Stimulated activated CD8-positive, alpha-beta memory T cell treated with anti-CD3 and anti-CD28 coated beads, Interleukin-15, amount 100 ng/mL, for 48 hours (primary cell): ENCODE measurements at regions not wholly inside any gene's neighbourhood (a gene's known extent, or its start where the extent isn't known, plus 50 kb on each side); places are given as distances from the start of the nearest gene placed in this dataset.

Source experiments
- DNase-seq, 2 donors: peaks; one replicate each; pipeline ENCODE4 v3.0.0-alpha.2; 2020; ENCODE audit warnings: low read depth in 2 of 2

DNA sequence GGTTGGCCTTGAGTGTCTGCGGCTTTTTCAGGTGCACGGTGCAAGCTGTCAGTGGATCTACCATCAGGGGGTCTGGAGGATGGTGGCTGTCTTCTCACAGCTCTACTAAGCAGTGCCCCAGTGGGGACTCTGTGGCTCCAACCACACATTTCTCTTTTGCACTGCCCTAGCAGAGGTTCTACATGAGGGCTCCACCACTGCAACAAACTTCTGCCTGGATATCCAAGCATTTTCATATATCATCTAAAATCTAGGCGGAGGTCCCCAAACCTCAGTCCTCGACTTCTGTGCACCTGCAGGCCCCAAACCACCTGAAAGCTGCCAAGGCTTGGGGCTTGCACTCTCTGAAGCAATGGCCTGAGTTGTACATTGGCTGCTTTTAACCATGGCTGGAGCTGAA is 601.5 kb downstream of the MTRR start:
- DNase-seq, result no peak

DNA sequence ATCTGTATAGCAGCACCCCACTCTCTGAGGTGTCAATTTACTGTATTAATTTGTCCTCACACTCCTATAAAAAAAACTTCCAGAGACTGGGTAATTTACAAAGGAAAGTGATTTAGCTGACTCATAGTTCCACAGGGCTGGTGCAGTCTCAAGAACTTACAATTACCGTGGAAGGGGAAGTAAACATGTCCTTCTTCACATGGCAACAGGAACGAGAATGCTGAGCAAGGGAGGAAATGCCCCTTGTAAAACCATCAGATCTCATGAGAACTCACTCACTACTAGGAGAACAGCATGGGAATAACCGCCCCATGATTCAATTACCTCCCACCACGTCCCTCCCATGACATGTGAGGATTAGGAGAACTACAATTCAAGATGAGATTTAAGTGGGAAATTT is 602.6 kb downstream of the MTRR start:
- no peak for DNase-seq

DNA sequence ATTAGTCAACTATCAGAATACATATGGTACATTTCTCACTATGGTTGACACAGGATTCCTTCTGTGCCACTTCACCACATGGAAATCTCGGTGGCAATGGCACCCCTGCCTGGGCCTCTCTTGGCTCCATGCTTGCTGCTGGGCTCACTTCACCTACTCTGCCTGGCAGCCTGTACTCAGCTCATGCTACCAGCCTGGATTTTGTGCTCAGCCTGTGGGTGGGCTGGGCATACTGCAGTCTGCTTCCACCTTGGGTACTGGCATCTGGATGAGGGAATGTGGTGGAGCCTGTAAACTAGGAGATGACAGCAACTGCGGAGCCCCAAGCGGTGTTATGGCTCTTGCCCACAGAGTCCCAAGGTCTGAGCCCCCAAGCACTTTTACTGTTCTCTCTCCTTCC is 604.1 kb downstream of the MTRR start:
- no peak for DNase-seq

DNA sequence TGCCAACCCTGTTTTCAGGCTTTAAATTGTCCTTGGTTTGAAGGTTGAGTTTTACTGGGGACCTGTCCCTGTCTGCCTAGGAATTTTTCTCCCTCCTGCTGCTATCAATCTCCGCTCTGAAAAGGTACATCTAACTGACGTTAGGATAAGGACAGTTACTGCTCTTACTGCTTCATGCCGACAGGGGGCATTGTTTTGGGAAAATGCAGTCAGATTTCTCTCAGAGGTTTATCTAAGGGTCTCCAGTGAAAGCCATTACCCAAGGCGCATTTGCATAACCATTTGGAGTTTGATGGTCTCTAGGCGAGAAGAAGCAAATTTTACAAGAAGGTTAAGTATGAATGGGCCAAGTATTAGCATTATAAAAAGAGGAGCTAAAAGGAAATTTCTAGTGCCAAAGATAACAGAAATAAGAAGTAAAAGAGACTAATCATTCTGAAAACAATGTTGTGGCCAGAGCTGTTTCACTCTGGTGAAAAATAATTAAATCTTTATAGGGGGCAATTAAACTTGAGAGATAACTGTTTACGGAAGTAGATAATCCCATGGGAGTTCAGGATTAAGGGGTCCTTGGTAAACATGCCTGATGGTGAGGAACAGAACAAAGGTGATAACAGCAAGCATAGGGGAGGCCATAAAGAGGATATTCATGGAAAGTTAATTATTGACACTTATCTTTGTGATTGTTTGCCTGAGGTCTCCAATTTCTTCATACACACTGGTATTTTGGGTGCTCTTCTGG is 605.0 kb downstream of the MTRR start:
- no peak for DNase-seq

DNA sequence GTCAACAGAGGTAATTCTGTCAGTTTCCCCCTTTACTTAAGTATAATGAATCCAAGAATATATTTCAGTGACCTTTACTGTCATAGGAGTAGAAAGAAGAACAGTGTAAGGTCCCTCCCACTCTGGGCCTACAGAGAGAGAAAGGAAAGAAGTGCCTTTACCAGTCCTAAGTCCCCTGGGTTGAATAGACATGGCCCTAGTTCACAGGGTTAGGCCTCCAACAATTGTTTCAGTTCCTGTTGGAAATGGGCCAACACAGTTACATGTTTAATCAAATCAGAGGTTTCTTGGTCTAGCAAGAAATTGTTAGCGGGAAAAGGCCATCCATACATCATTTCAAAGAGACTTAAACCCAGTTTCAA is 605.6 kb downstream of the MTRR start:
- no peak for DNase-seq

DNA sequence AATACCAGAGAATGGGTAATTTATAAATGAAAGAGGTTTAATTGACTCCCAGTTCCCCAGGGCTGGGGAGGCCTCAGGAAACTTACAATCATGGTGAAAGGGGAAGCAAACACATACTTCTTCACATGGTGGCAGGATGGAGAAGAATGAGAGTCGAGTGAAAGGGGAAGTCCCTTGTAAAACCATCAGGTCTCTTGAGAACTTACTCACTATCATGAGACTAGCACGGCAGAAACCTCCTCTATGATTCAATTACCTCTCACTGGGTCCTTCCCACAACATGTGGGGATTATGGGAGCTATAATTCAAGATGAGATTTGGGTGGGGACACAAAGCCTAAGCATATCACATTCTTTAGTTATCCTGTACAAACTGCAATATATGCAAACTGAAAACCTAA is 609.4 kb downstream of the MTRR start:
- DNase-seq, result no peak

DNA sequence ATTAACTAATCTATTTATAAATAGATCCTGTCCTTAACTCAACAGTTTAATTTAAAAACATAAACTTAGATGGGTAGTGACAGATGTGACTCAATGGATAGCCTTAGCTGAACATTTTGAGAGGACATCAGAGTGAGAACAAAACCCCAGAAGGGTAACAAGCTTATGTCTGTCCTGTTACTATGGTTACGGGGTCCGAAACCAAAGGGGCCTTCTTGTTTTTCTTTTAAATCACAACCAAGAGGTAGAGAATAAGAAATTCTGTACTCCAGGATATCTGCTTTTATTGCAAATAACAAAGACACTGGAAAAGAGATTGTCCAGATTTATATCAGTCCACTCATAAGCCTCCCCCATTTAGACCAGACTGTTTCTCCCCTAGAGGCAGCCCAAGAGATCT is 612.1 kb downstream of the MTRR start:
- DNase-seq, result no peak

DNA sequence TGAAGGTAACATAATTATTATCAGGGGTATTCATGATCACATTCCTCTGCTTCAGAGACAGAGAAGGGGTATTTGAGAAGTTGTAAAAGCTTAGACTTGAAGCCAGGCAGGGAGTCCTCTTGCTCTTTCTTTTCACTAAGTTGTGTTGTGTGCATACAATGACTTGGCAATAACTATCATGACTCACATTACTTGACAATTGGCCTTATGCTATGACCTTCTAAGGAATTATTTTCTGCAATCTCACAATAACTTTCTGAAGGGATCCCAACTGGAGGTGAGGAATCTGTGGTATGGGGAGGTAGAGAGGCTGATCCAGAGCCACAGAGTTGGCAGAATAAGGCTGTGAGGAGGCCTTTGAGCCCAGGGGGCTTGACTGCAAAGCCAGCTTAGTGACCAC is 622.3 kb downstream of the MTRR start:
- no peak for DNase-seq

DNA sequence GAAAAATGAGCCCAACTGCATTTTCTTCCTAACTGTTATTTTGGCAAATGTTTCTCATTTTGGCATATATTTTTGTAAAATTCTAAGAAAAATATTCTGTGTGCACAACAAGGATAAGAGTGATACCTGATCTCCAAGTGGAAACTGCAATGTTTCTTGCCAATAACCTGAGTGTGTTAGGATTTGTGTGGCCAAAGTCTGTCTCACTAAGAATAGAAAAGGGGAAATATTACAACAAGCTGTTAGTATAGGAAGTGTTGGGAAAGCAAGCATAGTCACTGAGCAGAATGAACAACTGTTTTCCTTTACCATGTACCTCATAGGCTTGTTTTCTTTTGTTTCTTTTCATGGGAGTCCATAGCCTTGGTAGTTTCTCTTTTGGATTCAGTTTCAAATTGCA is 624.2 kb downstream of the MTRR start:
- no peak for DNase-seq

DNA sequence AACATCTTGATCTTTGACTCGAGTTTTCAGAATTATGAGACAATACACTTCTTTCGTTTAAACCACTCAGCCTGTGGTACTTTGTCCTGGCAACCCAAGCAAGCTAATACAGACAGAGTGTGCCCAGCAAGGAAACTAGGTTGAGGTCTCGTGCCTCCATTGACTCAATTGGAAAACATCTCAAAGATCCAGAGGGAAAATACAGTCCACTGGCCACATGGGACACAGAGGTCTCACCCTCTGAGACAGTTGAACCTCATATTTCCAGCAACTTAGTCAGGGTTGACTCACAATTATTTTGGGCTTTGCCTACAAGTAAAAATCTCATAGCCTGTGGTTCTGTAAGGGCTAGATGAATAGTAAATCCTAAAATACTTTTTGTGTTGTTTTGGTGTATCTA is 631.5 kb downstream of the MTRR start:
- DNase-seq, result no peak

DNA sequence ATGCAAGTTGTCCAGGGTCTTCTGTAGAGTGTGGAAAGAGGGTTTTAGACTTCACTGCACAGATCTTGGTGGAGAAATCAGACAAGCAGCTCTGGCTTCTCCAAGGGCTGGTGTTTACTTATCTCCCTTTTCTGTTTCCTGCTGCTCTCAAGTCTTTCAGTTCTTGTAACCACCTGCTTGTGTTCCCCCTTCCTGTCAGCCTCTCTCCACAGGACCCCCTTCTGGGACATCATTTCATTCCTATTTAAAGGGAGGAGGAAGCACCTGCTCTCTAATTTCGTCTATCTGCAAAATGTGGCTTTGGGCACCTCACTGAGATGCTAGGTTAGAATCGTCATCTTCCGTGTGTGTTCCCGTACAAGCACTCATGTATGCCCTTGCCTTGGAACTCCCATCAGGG is 636.2 kb downstream of the MTRR start:
- no peak for DNase-seq

DNA sequence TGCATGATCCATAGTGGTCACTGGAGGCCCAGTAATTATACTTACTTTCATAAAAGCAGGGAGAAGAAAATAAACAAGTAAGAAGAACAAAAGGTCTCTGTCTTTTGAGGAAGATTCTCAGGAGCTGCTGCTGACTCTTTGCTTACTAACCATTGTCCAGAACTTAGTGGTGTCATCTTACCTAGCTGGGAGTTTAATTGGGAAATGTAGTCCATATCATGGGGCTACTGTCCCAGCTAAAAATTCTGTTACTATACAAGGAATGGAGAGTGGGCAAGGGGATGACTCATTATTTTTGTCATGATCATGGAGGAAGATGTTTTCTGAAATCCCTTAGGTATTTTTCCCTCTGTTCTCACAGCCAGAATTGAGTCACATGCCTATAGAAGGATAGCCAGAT is 639.3 kb downstream of the MTRR start:
- no peak for DNase-seq

DNA sequence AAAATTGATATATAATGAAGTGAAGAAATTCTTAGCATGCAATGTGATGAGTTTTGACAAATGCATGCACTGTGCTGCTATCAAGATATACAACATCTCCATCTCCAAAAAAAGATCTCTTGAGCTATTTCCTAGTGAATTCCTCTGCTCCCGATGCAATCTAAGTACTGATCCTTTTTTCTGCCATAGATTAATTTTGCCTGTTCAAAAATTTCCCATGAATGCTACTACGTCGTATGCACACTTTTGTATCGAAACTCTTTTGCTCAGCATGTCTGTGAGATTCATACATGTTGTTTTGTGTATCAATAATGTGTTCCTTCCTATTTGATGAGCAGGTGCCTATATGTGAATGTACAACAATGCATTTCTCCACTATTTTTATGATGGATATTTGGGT is 647.4 kb downstream of the MTRR start:
- no peak for DNase-seq

DNA sequence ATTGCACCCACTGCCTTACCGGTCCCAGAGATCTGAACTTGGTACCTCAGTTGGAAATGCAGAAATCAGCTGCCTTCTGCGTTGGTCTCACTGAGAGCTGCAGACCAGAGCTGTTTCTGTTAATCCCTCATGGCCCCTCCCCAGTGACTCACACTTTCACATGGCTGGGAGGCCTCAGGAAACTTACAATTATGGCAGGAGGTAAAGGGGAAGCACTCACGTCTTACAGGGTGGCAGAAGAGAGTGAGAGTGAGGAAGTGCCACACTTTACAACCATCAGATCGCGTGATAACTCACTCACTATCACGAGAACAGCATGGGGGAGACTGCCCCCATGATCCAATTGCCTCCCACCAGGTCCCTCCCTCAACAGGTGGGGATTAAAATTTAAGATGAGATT is 648.5 kb downstream of the MTRR start:
- no peak for DNase-seq

DNA sequence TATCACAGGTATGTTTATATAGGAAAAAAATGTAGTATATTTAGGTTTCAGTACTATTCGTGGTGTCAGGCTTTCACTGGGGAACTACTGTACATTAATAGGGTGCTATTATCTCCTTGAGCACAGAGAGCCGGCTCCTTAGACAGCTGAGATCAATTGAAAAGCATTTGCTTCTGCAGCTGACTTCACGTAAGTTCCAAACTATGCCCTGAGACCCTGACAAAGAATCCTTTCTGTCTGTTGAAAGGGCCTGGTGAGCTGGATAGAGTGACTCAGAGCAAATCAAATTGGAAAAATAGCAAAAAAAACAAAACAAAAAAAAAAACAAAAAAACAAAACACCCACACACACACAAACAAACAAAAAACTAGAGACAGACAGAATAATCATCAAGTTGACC is 652.0 kb downstream of the MTRR start:
- DNase-seq, result no peak

DNA sequence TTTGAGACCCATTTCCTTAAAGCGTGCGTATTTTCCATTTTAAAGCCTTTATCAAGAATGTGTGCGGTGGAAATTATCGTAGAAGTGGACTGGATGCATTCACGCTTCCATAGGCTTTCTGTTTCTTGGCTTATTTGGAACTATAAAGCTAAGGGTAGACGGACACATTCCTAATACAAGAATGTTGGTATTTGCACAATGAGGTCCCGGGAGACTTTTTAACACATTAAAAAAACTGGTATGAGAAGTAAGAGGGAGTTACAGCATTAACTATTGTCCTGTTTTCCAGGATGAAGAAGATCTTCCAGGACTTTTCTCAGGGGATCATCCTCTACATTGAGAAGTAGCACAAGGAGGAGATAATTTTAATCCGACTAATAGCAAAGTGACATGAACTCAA is 653.0 kb downstream of the MTRR start:
- DNase-seq, result no peak

DNA sequence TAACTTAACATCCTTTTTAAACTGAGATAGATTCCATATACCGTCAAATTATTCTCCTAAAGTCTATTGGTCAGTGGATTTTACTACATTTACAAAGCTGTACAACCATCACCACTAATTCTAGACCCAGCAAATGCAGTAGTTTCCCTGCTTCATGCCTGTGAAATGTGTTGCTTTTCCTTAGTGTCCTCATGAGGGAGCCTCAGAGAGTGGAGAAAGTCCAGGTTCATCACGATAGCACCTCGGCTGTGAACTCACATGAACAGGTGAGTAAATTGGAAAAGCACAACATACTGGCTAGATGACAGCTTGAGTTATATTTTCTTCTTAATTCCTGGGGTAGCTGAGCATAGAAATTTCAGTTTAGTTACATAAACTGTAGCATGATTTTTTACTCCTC is 653.7 kb downstream of the MTRR start:
- DNase-seq, result no peak

DNA sequence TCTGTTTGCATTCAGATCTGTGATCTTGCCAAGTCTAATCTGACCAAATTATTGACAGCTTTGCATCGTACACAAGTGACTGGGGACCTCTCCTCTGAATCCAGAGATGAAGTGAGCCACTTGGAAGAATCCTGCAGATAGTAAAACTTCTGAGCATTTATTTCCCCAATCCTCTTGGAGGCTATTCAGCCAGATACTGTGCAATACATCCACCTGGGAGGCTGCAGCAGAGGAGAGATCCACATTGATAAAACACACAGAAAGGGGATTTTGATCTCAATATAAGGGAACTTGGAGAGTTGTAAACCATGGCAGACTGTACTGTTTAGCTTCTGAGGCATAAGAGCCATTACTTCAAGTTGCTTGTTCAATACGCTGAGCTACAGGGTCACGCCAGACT is 654.6 kb downstream of the MTRR start:
- no peak for DNase-seq

DNA sequence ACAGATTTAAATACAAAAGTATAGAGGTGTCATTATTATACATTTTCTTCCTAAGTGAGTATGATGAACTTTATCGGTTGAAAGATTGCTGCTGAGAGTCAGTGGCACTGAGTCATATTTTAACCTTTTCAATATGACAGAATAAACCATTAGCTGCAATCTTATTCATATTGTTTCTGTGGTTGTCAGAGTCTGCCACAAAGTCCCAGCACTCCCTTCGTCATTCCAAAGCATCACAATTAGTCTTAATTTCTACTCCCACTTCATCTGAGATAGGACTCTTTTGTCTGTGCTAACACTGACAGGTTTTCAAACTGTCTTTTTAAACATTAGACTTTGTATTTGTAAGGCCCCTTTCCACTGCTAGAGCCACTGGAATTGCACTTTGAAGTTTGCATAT is 656.9 kb downstream of the MTRR start:
- no peak for DNase-seq

DNA sequence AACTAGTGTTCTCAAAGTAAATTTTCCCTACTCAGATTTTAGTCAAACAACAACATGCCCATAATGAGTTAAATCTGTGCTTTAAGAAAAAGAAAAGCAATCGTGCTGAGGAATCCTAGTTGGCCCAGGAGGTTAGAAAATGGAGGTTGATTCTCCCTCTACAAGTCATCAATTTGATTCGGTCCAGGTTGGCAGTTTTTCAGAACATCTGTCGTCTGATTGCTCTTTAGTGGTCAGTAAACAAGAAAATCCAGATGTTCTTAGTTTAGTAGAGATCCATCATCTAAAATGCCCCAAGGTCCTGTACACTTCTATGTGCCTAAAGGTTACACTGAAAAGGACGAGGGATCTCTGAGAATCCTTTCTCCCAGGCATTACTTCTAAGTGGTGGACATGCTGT is 659.2 kb downstream of the MTRR start:
- DNase-seq, result no peak

DNA sequence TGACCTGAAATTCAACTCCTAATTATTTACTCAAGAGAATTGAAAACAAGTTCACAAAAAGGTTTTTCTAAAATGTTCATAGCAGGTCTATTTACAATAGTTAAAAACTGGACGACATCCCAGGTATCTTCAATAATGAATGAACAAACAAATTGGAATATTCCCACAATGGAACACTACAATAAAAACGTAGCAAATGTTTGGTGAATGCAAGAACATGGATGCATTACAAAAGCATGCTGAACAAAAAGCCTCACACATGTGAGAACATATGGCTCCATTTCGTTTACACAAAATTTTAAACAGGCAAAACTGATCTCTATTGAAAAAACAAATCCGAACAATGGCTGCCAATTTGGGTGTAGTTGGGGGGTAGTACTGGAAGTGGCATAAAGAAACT is 669.9 kb downstream of the MTRR start:
- no peak for DNase-seq

DNA sequence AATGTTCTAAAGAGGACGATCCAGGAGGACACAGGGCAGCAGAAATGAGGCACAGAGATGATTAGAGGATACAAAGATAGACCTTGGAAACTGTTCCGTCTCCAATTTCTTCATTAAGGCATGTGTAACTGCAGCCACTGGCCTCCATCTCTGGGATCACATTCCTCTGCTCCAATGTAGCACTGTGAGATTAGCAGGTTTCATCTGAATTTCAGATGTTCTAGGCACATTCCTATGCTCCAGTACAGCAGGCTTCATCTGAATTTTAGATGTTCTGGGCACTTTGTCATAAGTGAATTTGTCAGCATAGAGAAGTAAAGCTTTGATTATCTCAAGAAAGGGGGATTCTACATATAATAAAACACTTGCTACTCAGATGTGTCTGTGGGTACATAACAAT is 671.4 kb downstream of the MTRR start:
- no peak for DNase-seq

DNA sequence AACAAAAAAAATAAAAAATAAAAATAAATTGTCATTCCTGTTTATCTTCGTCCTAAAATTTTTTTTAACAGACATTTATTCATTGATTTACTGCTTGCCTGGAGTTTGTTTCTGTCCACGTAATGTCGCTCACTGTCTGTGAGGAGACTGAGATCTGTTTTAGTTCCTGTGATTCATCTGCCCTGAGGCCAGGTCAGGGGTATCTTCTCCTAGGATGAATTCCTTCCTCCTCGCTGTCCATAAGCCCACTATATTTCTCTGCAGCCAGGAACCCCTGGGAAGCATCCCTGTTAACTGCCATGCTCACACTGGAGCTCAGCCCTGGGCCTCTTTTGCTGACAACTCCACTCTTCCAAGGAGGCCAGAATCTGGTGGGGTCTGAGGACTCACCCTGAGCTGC is 682.0 kb downstream of the MTRR start:
- DNase-seq, result no peak

DNA sequence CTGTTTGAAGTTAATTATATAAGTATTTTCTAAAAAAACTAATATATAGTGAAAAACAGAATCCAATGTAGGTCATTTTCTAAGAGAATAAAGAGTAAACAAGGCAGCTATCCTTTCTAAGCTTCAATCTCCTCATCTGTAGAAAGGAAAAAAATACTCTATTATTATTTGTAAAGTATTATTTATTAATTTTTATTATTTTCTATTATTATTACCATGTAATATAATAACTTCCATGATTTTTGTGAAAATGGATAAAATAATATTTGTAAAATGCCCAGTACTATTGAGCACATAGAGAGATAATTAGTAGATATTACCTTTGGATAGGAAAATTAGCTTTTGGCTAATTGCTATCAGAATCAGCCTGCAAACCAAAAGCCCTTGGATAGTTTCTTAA is 684.4 kb downstream of the MTRR start:
- DNase-seq, result no peak

DNA sequence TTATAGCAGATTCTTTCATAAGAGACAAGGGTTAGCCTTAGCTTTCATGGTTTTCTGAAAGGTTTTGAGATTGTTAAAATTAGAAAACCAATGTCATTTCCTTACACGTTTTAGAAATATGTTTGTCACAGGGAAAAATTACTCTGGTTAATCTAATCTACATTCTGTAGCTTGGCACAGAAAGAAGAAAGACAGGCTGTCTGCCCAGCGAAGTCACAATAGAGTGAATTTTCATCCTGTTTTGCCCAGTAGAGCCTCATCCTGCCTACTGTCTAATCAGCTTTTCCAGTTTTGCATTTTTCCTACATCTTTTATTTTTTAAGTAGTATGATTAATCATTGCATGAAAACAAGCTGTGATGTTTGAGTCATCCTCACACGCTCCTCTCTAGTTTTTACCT is 688.8 kb downstream of the MTRR start:
- DNase-seq, result no peak
